T-helper 1 cell treated with Interleukin-12 subunit alpha and Interleukin-12 subunit beta and Interleukin-4 antibody, amounts not matched to agents 30 ng/mL and 1 ng/mL, for 36 hours (primary cell): ENCODE measurements at regions not wholly inside any gene's neighbourhood (a gene's known extent, or its start where the extent isn't known, plus 50 kb on each side); places are given as distances from the start of the nearest gene placed in this dataset.
"Not testable (repeated sequence)": the region's sequence is repeated elsewhere in the genome, so short reads cannot be mapped to it uniquely, and the experiment has no call there.

ENCODE experiments used
- intact Hi-C: fragments of 100-400 bp; cut with micrococcal nuclease; formaldehyde crosslinking; loops from one replicate; pipeline ENCODE4 v1.15.1; 2024

GRCh38 chr10:33791272-33791660 is 456.8 kb upstream of the NRP1 start:
- intact Hi-C loops = no loop called here

- intact Hi-C loops = no loop called here
Measured at GRCh38 chr10:33790521-33791271, 456.2 kb upstream of the NRP1 start.

- intact Hi-C loops = no loop called here
Measured at GRCh38 chr10:33783557-33783956, 449.1 kb upstream of the NRP1 start.

GRCh38 chr10:33783078-33783477 is 448.6 kb upstream of the NRP1 start:
- intact Hi-C loops = no loop called here

- intact Hi-C loops = no loop called here
Measured at GRCh38 chr10:33781606-33782395, 447.3 kb upstream of the NRP1 start.

- intact Hi-C loops = no loop called here
Measured at GRCh38 chr10:33780961-33781360, 446.5 kb upstream of the NRP1 start.

- intact Hi-C loops = no loop called here
Measured at GRCh38 chr10:33777223-33777622, 442.8 kb upstream of the NRP1 start.

- intact Hi-C loops = no loop called here
Measured at GRCh38 chr10:33776419-33777070, 442.1 kb upstream of the NRP1 start.

- intact Hi-C loops = no loop called here
Measured at GRCh38 chr10:33774857-33775256, 440.4 kb upstream of the NRP1 start.

- intact Hi-C loops = no loop called here
Measured at GRCh38 chr10:33773886-33774480, 439.5 kb upstream of the NRP1 start.

- intact Hi-C loops = no loop called here
Measured at GRCh38 chr10:33773253-33773573, 438.7 kb upstream of the NRP1 start.

- intact Hi-C loops = no loop called here
Measured at GRCh38 chr10:33772370-33773252, 438.1 kb upstream of the NRP1 start.

GRCh38 chr10:33771856-33772255 is 437.4 kb upstream of the NRP1 start:
- intact Hi-C loops = not testable (repeated sequence)

- intact Hi-C loops = no loop called here
Measured at GRCh38 chr10:33764694-33765185, 430.3 kb upstream of the NRP1 start.

- intact Hi-C loops = no loop called here
Measured at GRCh38 chr10:33760056-33760943, 425.8 kb upstream of the NRP1 start.

- intact Hi-C loops = no loop called here
Measured at GRCh38 chr10:33759191-33759590, 424.7 kb upstream of the NRP1 start.

GRCh38 chr10:33758299-33758698 is 423.8 kb upstream of the NRP1 start:
- intact Hi-C loops = no loop called here

- intact Hi-C loops = no loop called here
Measured at GRCh38 chr10:33754052-33754451, 419.6 kb upstream of the NRP1 start.

- intact Hi-C loops = no loop called here
Measured at GRCh38 chr10:33753389-33753788, 418.9 kb upstream of the NRP1 start.

GRCh38 chr10:33749790-33750189 is 415.3 kb upstream of the NRP1 start:
- intact Hi-C loops = no loop called here
